Coronary artery (tissue), 2 donors: ENCODE measurements at regions not wholly inside any gene's neighbourhood (a gene's known extent, or its start where the extent isn't known, plus 50 kb on each side); places are given as distances from the start of the nearest gene placed in this dataset.

Experiments used
- DNase-seq: peaks from one replicate; pipeline ENCODE4 v3.0.0-alpha.2; 2017; ENCODE audit warnings: low spot score
- H3K27ac ChIP-seq, 2 donors: fragments of 200-600 bp; sonication (generic); one replicate each; pipeline ENCODE4 v1.5.1; 2016 to 2019
- H3K4me3 ChIP-seq: fragments of 200-600 bp; sonication (generic); 2 replicates; pipeline ENCODE4 v1.5.1; 2016; ENCODE audit warnings: mild to moderate bottlenecking, moderate library complexity
- TF ChIP-seq, protein P1 (sequence below): fragments of 200-600 bp; sonication (generic); IDR thresholded peaks from one replicate; pipeline ENCODE4 v1.5.1; 2019; ENCODE audit warnings: antibody characterized with exemption

DNA sequence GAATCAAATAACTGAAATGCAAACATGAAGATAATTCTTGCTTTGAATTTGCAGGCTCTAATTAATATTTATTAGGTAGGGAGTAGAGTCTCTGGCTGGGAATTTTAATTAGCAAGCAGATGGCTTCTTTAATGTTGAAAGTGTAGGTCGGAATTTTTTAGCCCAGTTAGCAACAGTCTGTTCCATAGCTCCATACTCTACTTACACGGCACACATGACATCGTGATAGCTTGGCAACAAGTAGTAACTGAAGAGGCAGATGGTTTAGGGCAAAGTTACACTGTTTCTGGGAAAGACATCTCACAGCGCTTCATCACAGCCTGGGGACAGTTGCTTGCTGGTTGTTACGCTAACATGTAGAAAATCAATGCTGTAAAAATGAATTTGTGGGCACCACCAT lies 710.7 kb downstream of the GALC start:
- no peak for DNase-seq
- TF ChIP-seq, protein P1, sequence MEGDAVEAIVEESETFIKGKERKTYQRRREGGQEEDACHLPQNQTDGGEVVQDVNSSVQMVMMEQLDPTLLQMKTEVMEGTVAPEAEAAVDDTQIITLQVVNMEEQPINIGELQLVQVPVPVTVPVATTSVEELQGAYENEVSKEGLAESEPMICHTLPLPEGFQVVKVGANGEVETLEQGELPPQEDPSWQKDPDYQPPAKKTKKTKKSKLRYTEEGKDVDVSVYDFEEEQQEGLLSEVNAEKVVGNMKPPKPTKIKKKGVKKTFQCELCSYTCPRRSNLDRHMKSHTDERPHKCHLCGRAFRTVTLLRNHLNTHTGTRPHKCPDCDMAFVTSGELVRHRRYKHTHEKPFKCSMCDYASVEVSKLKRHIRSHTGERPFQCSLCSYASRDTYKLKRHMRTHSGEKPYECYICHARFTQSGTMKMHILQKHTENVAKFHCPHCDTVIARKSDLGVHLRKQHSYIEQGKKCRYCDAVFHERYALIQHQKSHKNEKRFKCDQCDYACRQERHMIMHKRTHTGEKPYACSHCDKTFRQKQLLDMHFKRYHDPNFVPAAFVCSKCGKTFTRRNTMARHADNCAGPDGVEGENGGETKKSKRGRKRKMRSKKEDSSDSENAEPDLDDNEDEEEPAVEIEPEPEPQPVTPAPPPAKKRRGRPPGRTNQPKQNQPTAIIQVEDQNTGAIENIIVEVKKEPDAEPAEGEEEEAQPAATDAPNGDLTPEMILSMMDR, result no peak
- Histone ChIP-seq H3K4me3 (no peak overlapping the region), H3K27ac (no peak overlapping the region)

DNA sequence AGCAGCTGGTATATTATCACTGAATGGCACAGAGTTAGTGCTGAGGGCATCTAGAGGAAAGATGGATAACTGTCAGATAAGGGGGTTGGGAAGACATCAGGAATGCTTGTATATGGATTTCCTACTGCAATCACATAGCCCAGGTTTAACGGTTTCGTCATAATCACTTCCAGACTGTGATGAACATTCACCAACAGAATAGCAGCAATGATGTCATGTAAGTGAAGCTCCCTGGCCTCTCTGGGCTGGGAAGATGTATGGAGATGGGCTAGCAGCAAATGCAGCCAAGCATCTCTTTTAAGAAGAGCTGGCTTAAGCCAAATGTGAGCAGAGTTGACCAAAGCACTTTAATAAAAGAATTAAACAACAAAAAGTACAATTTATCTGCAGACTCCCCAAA lies 714.6 kb downstream of the GALC start:
- no peak overlapping the region for H3K27ac ChIP-seq
- DNase-seq, result no peak
- no peak overlapping the region for H3K4me3 ChIP-seq
- TF ChIP-seq, protein P1, result no peak

DNA sequence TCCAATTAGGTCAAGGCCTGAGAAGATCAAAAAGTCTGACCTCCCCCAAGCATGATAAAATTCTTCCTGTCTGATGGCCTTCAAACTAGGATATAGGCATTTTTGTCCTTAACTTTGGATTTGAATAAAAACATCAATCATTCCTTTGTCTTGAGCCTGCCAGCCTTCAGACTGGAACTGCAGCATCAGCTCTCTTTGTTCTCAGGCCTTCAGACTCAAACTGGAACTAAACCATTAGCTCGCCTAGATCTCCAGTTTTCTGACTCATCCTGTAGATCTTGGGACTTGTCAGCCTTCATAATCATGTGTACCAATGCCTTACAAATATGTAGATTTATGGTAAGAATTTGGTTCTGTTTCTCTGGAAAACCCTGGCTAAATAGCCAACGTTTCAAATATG lies 721.7 kb downstream of the GALC start:
- TF ChIP-seq, protein P1, result no peak
- Histone ChIP-seq H3K27ac (no peak overlapping the region), H3K4me3 (no peak overlapping the region)
- no peak for DNase-seq

DNA sequence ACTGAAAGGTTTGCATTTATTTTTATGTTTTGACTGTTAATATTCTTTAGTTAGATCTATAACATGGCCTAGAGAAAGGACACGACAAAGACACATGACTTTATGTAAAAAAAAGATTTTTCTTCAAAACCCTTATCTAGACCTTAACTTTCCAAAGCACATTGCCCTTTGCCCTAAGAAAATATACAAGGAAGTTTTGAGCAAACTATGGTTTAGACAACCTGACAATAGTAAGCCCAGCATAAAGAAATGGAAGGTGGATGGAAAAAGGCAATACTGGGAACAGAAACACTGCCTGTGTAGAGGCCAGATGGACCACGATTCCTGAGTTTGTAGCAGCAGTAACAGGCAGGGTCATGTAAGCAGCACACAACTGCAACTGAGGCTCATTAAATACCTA lies 724.0 kb downstream of the GALC start:
- no peak for DNase-seq
- H3K27ac ChIP-seq, result no peak overlapping the region
- TF ChIP-seq, protein P1, result no peak
- no peak overlapping the region for H3K4me3 ChIP-seq

DNA sequence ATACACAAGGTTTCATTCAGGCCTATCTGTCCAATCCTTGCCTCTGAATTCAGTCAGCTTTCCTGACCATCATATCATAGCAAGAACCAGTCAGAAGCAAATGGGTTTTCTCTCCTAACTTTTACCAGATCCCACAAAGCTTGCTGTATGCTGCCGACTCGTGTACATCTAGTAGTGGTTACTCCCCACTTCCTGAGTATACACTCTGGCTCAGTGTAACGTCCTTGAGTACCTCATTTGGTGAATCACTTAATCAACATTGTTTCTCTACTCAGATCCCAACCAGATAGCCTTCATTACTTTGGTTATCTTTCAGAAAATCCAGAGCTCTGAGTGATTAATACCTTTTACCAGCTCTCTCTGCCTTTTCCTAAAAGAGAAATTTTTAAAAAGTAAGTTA lies 728.2 kb downstream of the GALC start:
- Histone ChIP-seq H3K27ac (no peak overlapping the region), H3K4me3 (no peak overlapping the region)
- DNase-seq, result no peak
- TF ChIP-seq, protein P1, result no peak

DNA sequence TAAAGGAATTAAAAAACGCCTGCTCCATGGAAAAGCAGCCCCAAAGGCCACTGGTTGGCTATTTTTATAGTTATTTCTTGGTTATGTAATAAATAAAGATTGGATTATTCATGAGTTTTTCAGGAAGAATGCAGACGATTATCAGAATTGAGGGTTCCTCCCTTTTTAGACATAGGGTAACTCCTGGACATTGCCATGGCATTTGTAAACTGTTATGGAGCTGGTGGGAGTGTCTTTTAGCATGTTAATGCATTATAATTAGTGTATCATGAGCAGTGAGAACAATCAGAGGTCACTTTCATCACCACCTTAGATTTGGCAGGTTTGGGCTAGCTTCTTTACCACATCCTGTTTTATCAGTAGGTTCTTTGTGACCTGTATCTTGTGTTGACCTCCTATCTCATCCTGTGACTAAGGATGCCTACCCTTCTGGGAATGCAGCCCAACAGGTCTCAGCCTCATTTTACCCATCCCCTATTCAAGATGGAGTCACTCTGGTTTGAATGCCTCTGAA lies 728.7 kb downstream of the GALC start:
- no peak overlapping the region for H3K4me3 ChIP-seq
- TF ChIP-seq, protein P1, result no peak
- H3K27ac ChIP-seq, result no peak overlapping the region
- DNase-seq, result no peak

DNA sequence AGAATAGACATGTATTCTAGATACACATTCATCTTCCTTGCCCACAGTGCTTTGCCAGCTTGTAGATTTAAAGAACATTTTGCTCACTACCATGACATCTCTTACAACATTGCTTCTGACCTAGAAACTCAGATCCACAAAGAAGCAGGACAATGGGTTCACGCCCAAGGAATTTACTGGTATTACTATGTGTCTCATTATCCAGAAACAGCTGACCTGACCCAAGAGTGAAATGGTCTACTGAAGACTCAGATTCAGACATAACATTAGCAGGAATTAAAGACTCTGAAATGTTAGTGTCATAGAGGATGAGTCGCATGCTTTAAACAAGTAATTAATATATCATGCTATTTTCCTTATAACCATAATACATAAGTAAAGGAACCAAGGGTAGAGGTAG lies 731.4 kb downstream of the GALC start:
- Histone ChIP-seq H3K27ac (no peak overlapping the region), H3K4me3 (no peak overlapping the region)
- TF ChIP-seq, protein P1, result no peak
- no peak for DNase-seq
